Uterus (tissue), 3 donors: ENCODE measurements at regions not wholly inside any gene's neighbourhood (a gene's known extent, or its start where the extent isn't known, plus 50 kb on each side); places are given as distances from the start of the nearest gene placed in this dataset.

Source experiments
- DNase-seq, 2 donors: peaks; one replicate each; pipeline ENCODE4 v3.0.0-alpha.2; 2019 to 2020
- H3K27ac ChIP-seq, 2 donors: fragments of 200-600 bp; sonication (generic); 1 replicate in 1 of 2; 2 replicates in 1 of 2; pipeline ENCODE4 v1.5.1; 2016 to 2018
- H3K27me3 ChIP-seq, 2 donors: fragments of 200-600 bp; sonication (generic); one replicate each; pipeline ENCODE4 v1.5.1; 2018 to 2019; ENCODE audit warnings: control low read depth in 1 of 2
- H3K36me3 ChIP-seq, 2 donors: fragments of 200-600 bp; sonication (generic); one replicate each; pipeline ENCODE4 v1.5.1; 2019; ENCODE audit warnings: control low read depth in 1 of 2
- H3K4me1 ChIP-seq, 2 donors: fragments of 200-600 bp; sonication (generic); one replicate each; pipeline ENCODE4 v1.5.1; 2018 to 2019; ENCODE audit warnings: control low read depth in 1 of 2
- H3K4me3 ChIP-seq, 2 donors: fragments of 200-600 bp; sonication (generic); 1 replicate in 1 of 2; 2 replicates in 1 of 2; pipeline ENCODE4 v1.5.1; 2018 to 2019; ENCODE audit warnings: mild to moderate bottlenecking in 1 of 2
- H3K9me3 ChIP-seq, 2 donors: fragments of 200-600 bp; sonication (generic); one replicate each; pipeline ENCODE4 v1.5.1; 2019; ENCODE audit warnings: control low read depth in 1 of 2
- CTCF ChIP-seq, 4 experiments: fragments of 200-600 bp in 2 of 4; fragments of 450-650 bp in 2 of 4; sonication (generic) in 2 of 4; IDR thresholded peaks; one replicate each; pipeline ENCODE4 v1.5.1; 2016 to 2019; ENCODE audit warnings: antibody characterized with exemption in 4 of 4, mild to moderate bottlenecking in 2 of 4, moderate library complexity in 1 of 4
- POLR2A ChIP-seq, 2 donors: fragments of 450-650 bp; IDR thresholded peaks; one replicate each; pipeline ENCODE4 v1.6.1; 2016; ENCODE audit warnings: antibody characterized with exemption in 2 of 2, mild to moderate bottlenecking in 1 of 2, moderate library complexity in 1 of 2
- intact Hi-C: fragments of 100-400 bp; cut with DNase I; formaldehyde crosslinking; loops from one replicate; pipeline ENCODE4 v1.15.1; 2023; ENCODE audit warnings: low total_unique reads
- donor health status: DM: yes; HTN: yes; CAD: no.

DNA sequence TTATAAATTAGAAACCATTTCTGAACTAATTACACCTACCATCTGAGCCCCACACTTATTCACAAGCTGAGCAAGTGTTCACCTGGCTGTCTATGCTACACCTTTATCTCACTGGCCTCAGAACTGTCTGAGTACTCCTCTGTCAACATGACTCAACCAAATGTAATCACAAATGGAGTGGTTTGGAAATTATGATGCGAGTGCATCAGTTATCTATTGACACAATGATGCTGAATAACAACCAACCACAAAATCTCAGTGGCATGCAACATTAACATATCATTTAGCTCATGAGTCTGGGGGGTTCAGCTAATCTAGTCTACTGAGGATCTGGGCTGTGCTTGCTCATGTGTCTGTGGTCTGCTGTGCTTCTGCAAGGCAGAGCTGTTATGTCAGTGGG, 184.2 kb upstream of the NXPH2 start:
- H3K4me1 ChIP-seq, result no peaks in the 10 kb centered on the region
- DNase-seq, result no peak
- intact Hi-C loops, result no loop called here

DNA sequence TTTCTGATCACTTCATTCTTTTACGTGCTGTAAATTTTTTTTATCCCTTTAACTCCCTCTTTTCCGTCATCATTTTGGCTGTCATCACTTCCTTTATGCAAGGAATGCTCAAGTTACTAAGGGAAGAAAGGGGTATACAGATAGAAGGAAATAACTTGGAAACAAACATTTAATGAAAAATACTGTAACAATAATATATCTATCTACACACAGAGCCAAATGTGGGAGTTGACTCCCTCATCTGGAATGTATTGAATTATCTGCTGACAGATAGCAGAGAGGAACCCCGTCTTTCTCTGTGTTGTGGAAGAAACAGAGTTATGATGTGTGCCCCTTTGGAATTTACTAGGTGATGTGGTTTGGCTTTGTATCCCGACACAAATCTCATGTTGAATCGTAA, 182.5 kb upstream of the NXPH2 start:
- intact Hi-C loops, result no loop called here
- no peak for DNase-seq
- no peaks in the 10 kb centered on the region for H3K9me3 ChIP-seq
- H3K27me3 ChIP-seq, result no peaks in the 10 kb centered on the region
- H3K36me3 ChIP-seq, result no peaks in the 10 kb centered on the region
- no peak for TF ChIP-seq POLR2A (IDR thresholded peaks at IDR 0.05)
- TF ChIP-seq CTCF (IDR thresholded peaks at IDR 0.05), result no peak
- H3K27ac ChIP-seq, result no peak overlapping the region
- no peak overlapping the region for H3K4me3 ChIP-seq
- no peaks in the 10 kb centered on the region for H3K4me1 ChIP-seq

More for the DNA sequence above, 184.2 kb upstream of the NXPH2 start:
- Histone ChIP-seq H3K4me3 (no peak overlapping the region), H3K9me3 (no peaks in the 10 kb centered on the region), H3K27ac (no peak overlapping the region), H3K27me3 (no peaks in the 10 kb centered on the region), H3K36me3 (no peaks in the 10 kb centered on the region)
- TF ChIP-seq CTCF (IDR thresholded peaks at IDR 0.05) (no peak), POLR2A (IDR thresholded peaks at IDR 0.05) (no peak)

GRCh38 chr2:138960191-138960590, 180.0 kb upstream of the NXPH2 start:
- Histone ChIP-seq H3K4me1 (no peaks in the 10 kb centered on the region), H3K36me3 (no peaks in the 10 kb centered on the region), H3K9me3 (no peaks in the 10 kb centered on the region), H3K27ac (no peak overlapping the region), H3K4me3 (no peak overlapping the region), H3K27me3 (no peaks in the 10 kb centered on the region)
- TF ChIP-seq CTCF (IDR thresholded peaks at IDR 0.05), result no peak
- TF ChIP-seq POLR2A (IDR thresholded peaks at IDR 0.05), result no peak
- intact Hi-C loops, result no loop called here
- no peak for DNase-seq

DNA sequence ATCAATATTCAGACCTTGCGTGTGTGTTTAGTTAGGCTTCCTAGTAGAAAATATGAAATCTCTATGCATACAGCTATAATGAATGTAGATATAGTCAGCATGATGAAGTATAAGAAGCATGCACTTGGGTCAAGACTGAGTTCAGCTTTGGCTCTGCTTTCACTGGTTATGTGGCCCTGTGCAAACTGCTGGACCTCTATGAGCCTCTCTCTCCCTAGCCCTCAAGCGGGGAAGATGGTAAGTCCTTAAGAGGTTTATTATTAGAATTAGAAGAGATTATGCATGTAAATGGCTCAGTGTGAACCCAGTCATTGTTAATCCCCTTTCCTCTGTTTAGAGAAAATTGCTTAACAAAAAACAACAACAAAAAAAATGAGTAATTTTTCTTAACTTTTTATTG, 178.8 kb upstream of the NXPH2 start:
- no peaks in the 10 kb centered on the region for H3K4me1 ChIP-seq
- H3K4me3 ChIP-seq, result no peak overlapping the region
- no peak for TF ChIP-seq CTCF (IDR thresholded peaks at IDR 0.05)
- TF ChIP-seq POLR2A (IDR thresholded peaks at IDR 0.05), result no peak
- intact Hi-C loops, result no loop called here
- H3K27ac ChIP-seq, result no peak overlapping the region
- no peak for DNase-seq
- H3K27me3 ChIP-seq, result no peaks in the 10 kb centered on the region
- no peaks in the 10 kb centered on the region for H3K36me3 ChIP-seq
- no peaks in the 10 kb centered on the region for H3K9me3 ChIP-seq

GRCh38 chr2:138956116-138956515, 175.9 kb upstream of the NXPH2 start:
- H3K9me3 ChIP-seq, result no peaks in the 10 kb centered on the region
- no peak for TF ChIP-seq CTCF (IDR thresholded peaks at IDR 0.05)
- TF ChIP-seq POLR2A (IDR thresholded peaks at IDR 0.05), result no peak
- H3K27me3 ChIP-seq, result no peaks in the 10 kb centered on the region
- H3K36me3 ChIP-seq, result no peaks in the 10 kb centered on the region
- H3K4me1 ChIP-seq, result no peaks in the 10 kb centered on the region
- H3K27ac ChIP-seq, result no peak overlapping the region
- no peak for DNase-seq
- intact Hi-C loops, result no loop called here
- H3K4me3 ChIP-seq, result no peak overlapping the region
